GM12874 (cell line): ENCODE measurements at regions not wholly inside any gene's neighbourhood (a gene's known extent, or its start where the extent isn't known, plus 50 kb on each side); places are given as distances from the start of the nearest gene placed in this dataset.

Experiments used
- TF ChIP-seq, protein P1 (sequence below): IDR thresholded peaks from 2 replicates; pipeline ENCODE4 v1.5.1; 2011; ENCODE audit warnings: low read depth, mild to moderate bottlenecking, control low read depth, low read length, moderate library complexity; ENCODE audit not compliant: insufficient read depth

DNA sequence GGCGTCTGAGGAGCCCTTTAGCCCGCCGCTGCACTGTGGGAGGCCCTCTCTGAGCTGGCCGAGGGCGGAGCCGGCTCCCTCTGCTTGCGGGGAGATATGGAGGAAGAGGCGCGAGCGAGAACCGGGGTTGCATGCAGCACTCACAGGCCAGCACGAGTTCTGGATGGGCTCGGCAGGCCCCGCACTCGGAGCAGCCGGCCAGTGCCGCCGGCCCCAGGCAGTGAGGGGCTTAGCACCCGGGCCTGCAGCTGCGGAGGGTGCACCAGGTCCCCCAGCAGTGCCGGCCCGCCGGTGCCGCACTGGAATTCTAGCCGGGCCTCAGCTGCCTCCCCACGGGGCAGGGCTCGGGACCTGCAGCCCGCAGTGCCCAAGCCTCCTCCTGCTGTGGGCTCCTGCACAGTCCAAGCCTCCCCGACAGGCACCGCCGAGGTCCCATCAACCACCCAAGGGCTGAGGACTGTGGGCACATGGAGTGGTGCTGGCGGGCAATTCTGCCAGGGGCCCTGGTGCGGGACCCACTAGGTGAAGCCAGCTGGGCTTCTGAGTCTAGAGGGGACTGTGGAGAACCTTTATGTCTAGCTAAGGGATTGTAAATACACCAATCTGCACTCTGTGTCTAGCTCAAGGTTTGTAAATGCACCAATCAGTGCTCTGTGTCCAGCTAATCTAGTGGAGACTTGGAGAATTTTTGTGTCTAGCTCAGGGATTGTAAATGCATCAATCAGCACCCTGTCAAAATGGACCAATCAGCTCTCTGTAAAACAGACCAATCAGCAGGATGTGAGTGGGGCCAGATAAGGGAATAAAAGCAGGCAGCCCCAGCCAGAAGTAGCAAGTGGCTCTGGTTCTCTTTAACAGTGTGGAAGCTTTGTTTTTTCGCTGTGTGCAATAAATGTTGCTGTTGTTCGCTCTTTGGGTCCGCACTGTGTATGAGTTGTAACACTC, 329.7 kb upstream of the JARID2 start:
- TF ChIP-seq, protein P1, sequence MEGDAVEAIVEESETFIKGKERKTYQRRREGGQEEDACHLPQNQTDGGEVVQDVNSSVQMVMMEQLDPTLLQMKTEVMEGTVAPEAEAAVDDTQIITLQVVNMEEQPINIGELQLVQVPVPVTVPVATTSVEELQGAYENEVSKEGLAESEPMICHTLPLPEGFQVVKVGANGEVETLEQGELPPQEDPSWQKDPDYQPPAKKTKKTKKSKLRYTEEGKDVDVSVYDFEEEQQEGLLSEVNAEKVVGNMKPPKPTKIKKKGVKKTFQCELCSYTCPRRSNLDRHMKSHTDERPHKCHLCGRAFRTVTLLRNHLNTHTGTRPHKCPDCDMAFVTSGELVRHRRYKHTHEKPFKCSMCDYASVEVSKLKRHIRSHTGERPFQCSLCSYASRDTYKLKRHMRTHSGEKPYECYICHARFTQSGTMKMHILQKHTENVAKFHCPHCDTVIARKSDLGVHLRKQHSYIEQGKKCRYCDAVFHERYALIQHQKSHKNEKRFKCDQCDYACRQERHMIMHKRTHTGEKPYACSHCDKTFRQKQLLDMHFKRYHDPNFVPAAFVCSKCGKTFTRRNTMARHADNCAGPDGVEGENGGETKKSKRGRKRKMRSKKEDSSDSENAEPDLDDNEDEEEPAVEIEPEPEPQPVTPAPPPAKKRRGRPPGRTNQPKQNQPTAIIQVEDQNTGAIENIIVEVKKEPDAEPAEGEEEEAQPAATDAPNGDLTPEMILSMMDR = no peak

DNA sequence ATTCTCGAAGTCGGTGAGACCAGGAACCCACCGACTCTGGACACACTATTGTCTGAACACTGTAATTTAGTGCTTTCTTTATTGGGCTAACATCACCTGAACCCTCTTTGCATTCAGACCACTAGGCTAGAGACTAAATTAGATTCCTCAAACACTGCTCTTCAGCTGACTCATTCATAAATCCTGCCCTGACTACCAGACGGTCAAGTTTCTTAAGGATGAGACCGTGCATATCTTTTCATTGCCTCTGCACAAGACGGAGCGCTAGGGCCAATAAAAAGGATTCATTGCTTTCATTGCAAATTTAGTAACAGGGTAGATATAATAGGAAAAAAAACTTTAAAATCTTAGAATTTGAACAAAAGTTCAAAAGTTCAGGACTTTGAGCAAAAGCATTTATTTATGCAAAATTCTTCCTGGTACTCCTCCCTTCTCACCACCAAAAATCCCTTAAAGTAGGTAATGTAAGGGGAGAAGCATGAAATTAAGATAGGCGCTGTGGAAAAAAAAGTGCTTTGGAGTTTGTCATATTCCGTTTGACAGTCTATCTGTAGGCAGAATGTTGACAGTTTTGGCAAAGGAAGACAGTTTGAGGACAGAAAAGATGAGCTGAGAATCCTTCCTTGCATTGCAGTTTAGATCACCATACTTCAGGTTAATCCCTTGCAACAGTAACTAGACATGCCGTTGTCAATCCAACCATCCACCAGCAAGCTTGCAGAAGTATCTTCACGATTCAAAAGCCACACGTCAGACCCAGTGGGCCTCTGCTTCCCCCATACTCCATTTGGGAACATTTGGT, 328.6 kb upstream of the JARID2 start:
- TF ChIP-seq, protein P1 = no peak

DNA sequence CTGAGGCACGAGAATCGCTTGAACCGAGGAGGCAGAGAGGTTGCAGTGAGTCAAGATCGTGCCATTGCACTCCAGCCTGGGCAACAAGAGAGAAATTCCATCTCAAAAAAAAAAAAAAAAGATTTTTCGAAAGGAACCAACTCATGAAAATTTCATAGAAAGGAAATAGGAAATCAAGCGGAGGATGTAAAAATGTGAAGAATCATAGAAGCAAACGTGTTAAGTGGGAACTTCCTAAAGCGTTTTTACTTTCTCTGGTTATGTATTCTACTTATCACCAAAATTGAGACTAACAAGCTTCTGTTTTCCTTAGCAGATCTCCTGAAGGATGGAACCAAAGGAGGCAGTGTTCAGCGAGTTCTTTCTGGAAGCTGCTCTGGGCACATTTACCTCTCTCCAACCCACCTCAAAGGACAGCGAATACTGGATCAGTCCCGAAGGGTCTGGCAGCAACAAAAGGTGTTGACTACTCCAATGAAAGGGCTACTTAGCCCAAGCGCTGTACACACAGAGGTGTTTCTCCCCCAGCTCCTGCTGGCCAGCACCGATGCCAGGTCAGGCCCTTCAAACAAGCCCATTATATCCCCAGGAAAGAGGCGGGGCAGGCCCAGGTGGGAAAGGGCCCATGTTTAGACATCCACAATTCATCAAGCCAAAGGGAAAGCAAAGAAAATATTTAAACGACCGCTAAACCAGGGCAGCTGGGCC, 327.5 kb upstream of the JARID2 start:
- TF ChIP-seq, protein P1 = no peak

DNA sequence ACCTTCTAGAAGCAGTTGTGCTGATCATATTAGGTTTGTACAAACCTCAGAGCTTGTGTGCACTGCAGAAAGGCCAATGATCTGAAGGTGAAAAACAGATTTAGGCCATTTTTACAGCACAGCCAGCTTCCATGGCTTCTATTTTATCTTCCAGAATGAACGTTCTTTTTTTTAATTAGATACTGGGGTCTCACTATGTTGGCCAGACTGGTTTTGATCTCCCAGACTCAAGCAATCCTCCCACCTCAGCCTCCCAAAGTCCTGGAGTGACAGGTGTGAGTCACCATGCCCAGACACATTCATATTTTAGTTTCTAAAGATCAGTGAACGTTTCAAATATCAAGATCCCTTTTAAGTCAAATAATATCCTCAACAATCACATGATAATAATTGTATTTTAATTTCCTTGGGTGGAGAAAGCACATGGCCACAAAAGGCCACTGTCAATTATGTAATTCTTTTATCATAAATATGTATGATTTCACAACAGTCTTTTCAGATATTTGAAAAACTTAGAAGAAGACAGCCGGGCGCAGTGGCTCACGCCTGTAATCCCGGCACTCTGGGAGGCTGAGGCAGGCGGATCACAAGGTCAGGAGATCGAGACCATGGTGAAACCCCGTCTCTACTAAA, 326.7 kb upstream of the JARID2 start:
- TF ChIP-seq, protein P1 = no peak

DNA sequence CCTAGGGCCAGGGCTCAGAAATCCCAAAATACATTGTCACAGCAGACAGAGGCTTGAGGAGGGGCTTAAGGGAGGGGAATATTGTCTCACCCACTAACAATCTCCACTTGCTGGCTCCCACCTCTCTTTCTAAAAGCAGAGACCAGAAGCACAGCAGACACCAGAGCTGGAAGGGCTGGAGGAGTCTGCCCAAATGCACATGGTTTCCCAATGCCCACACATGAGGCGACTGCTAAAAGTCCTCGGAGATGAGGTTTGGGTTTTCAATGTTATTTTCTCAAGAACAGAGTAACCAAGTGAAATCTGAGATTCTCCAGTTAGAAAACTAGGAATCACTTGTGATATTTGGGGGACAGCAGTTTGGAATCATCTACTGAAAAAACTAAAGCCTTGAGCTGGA, 325.6 kb upstream of the JARID2 start:
- TF ChIP-seq, protein P1 = no peak

DNA sequence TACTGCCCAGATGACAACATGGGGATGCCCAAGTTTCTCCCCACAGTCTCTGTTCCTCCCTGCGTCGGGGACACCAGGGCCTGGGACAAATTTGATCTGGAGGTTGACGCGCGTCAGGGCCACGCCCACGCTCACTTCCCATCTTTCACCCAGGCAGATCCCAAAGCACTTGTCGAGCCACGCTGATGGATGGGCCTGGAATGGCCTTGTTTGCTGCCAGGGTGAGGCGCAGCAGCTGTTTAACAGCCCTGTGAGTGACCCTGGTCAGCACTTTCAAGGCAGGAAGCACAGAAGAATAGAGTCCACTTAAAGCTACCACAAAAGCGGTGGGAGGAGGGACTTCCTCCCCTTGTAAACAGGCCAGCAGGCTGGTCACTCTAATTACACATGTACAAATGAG, 324.7 kb upstream of the JARID2 start:
- TF ChIP-seq, protein P1 = no peak
